A549 (cell line): ENCODE measurements at regions not wholly inside any gene's neighbourhood (a gene's known extent, or its start where the extent isn't known, plus 50 kb on each side); places are given as distances from the start of the nearest gene placed in this dataset.

Source experiments
- ATAC-seq, 2 experiments: fragments of 200-7000 bp in 1 of 2; fragments of >200 bp in 1 of 2; cut with Nextera tagmentation in 1 of 2; cut with Tn5 transposase in 1 of 2; 3 replicates each; pipeline versions ENCODE4 v1.8.0 to v1.9.1; 2018 to 2020; ENCODE audit warnings: mild to moderate bottlenecking in 1 of 2, moderate library complexity in 1 of 2
- CTCF ChIA-PET: fragments of 300-600 bp; sonication (Branson Sonifier 250); formaldehyde crosslinking; extraction: SDS; loops from one replicate; lab custom pipeline; 2021; ENCODE audit warnings: antibody characterized with exemption, inconsistent platforms; lab: Yijun Ruan, JAX
- POLR2A ChIA-PET: fragments of 350-600 bp; formaldehyde crosslinking; extraction: SDS; loops from one replicate; lab custom pipeline; 2021; ENCODE audit warnings: antibody characterized with exemption, inconsistent platforms; lab: Yijun Ruan, JAX
- DNase-seq, 2 experiments: peaks; one replicate each; pipeline versions ENCODE4 v3.0.0 to v3.0.0-alpha.2; 2011 to 2016; ENCODE audit warnings: low read depth in 1 of 2, low spot score in 1 of 2
- FAIRE-seq: peaks from 2 replicates; lab custom pipeline; 2011; peaks lifted over from hg19 to GRCh38; lab: Jason Lieb, UNC
- H3K27ac ChIP-seq, 2 experiments: fragments of >200 bp; sonication (Bioruptor Twin); formaldehyde crosslinking; 3 replicates each; pipeline ENCODE4 v1.5.1; 2016 to 2017
- H3K4me1 ChIP-seq: fragments of >200 bp; sonication (Bioruptor Twin); formaldehyde crosslinking; 3 replicates; pipeline ENCODE4 v1.6.1; 2016
- H3K4me2 ChIP-seq: fragments of >200 bp; sonication (Bioruptor Twin); formaldehyde crosslinking; 3 replicates; pipeline ENCODE4 v1.6.1; 2016
- H3K4me3 ChIP-seq: fragments of >200 bp; sonication (Bioruptor Twin); formaldehyde crosslinking; 3 replicates; pipeline ENCODE4 v1.5.1; 2016
- H3K9me3 ChIP-seq: fragments of >200 bp; sonication (Bioruptor Twin); formaldehyde crosslinking; 3 replicates; pipeline ENCODE4 v1.6.1; 2016
- EHF ChIP-seq: fragments of 250-450 bp; sonication (Bioruptor Pico); IDR thresholded peaks from 2 replicates; pipeline ENCODE4 v1.5.0; 2020; ENCODE audit warnings: mild to moderate bottlenecking
- EHMT2 ChIP-seq: fragments of 200-600 bp; sonication (generic); IDR thresholded peaks from 2 replicates; pipeline ENCODE4 v1.6.1; 2016; ENCODE audit warnings: antibody characterized with exemption, low read depth, mild to moderate bottlenecking, moderate library complexity
- ESRRA ChIP-seq: fragments of 150-350 bp; IDR thresholded peaks from 2 replicates; pipeline ENCODE4 v1.6.1; 2014; ENCODE audit warnings: mild to moderate bottlenecking, low read length, borderline replicate concordance
- FOSB ChIP-seq: fragments of 250-450 bp; sonication (Bioruptor Pico); IDR thresholded peaks from 2 replicates; pipeline ENCODE4 v1.5.0; 2020; ENCODE audit warnings: mild to moderate bottlenecking, moderate library complexity
- HDAC2 ChIP-seq: fragments of 200-600 bp; sonication (generic); IDR thresholded peaks from 2 replicates; pipeline ENCODE4 v1.6.1; 2016
- HMGXB4 ChIP-seq: fragments of 250-450 bp; sonication (Bioruptor Pico); IDR thresholded peaks from 2 replicates; pipeline ENCODE4 v1.5.0; 2021; ENCODE audit warnings: mild to moderate bottlenecking, moderate library complexity, borderline replicate concordance
- HOXA7 ChIP-seq: fragments of 250-450 bp; sonication (Bioruptor Pico); IDR thresholded peaks from 2 replicates; pipeline ENCODE4 v1.5.0; 2020; ENCODE audit warnings: mild to moderate bottlenecking, moderate library complexity
- HOXB13 ChIP-seq: fragments of 250-450 bp; sonication (Bioruptor Pico); IDR thresholded peaks from 2 replicates; pipeline ENCODE4 v1.5.0; 2020; ENCODE audit warnings: low read depth, mild to moderate bottlenecking, moderate library complexity
- JUN ChIP-seq, 2 experiments: fragments of >200 bp; sonication (Bioruptor Twin); formaldehyde crosslinking; IDR thresholded peaks; 2 replicates in 1 of 2; 3 replicates in 1 of 2; pipeline ENCODE4 v1.6.1; 2016 to 2017
- JUNB ChIP-seq: fragments of >200 bp; sonication (Bioruptor Twin); formaldehyde crosslinking; IDR thresholded peaks from 2 replicates; pipeline ENCODE4 v1.6.1; 2016
- KDM5A ChIP-seq: fragments of 200-600 bp; sonication (generic); IDR thresholded peaks from 2 replicates; pipeline ENCODE4 v1.6.1; 2016; ENCODE audit warnings: antibody characterized with exemption, mild to moderate bottlenecking
- MAFK ChIP-seq: fragments of 450-650 bp; IDR thresholded peaks from 2 replicates; pipeline ENCODE4 v1.6.1; 2014; ENCODE audit not compliant: partially characterized antibody
- MYC ChIP-seq: IDR thresholded peaks from 2 replicates; pipeline ENCODE4 v1.6.1; 2012; ENCODE audit warnings: mild to moderate bottlenecking, inconsistent platforms, low read length, improper control_type of control experiment, borderline replicate concordance
- NFE2L2 ChIP-seq: fragments of 150-350 bp; conservative IDR thresholded peaks from 2 replicates; pipeline ENCODE4 v1.6.1; 2014; ENCODE audit warnings: low read length
- POLR2AphosphoS2 ChIP-seq: conservative IDR thresholded peaks from 2 replicates; pipeline ENCODE4 v1.6.1; 2012; ENCODE audit warnings: low read length, improper control_type of control experiment, inconsistent platforms
- RAD21 ChIP-seq, 2 experiments: fragments of >200 bp in 1 of 2; sonication (Bioruptor Twin) in 1 of 2; formaldehyde crosslinking in 1 of 2; IDR thresholded peaks in 1 of 2; conservative IDR thresholded peaks in 1 of 2; 2 replicates in 1 of 2; 3 replicates in 1 of 2; pipeline ENCODE4 v1.6.1; 2012 to 2018; ENCODE audit warnings: inconsistent platforms in 1 of 2
- RARB ChIP-seq: fragments of 250-450 bp; sonication (Bioruptor Pico); IDR thresholded peaks from 2 replicates; pipeline ENCODE4 v1.8.0; 2021; ENCODE audit warnings: mild to moderate bottlenecking, moderate library complexity
- RCOR1 ChIP-seq: fragments of 150-350 bp; IDR thresholded peaks from 2 replicates; pipeline ENCODE4 v1.6.1; 2014; ENCODE audit warnings: antibody characterized with exemption, low read length, low read depth
- RFX5 ChIP-seq: fragments of 450-650 bp; IDR thresholded peaks from 2 replicates; pipeline ENCODE4 v1.7.1; 2014; ENCODE audit warnings: antibody characterized with exemption, mild to moderate bottlenecking, moderate library complexity
- RNF2 ChIP-seq: fragments of 200-600 bp; sonication (generic); IDR thresholded peaks from 2 replicates; pipeline ENCODE4 v1.6.1; 2016; ENCODE audit warnings: low read depth, mild to moderate bottlenecking, antibody characterized with exemption, moderate library complexity, borderline replicate concordance
- TP53 ChIP-seq: fragments of 250-450 bp; sonication (Bioruptor Pico); IDR thresholded peaks from 2 replicates; pipeline ENCODE4 v1.5.0; 2021; ENCODE audit warnings: mild to moderate bottlenecking, moderate library complexity
- ZC3H11A ChIP-seq: fragments of 450-650 bp; IDR thresholded peaks from 2 replicates; pipeline ENCODE4 v1.6.1; 2014; ENCODE audit warnings: antibody characterized with exemption, mild to moderate bottlenecking
- ZNF302 ChIP-seq: fragments of 250-450 bp; sonication (Bioruptor Pico); IDR thresholded peaks from 2 replicates; pipeline ENCODE4 v1.9.0; 2021; ENCODE audit warnings: inconsistent platforms, mild to moderate bottlenecking, moderate library complexity
- WGBS: methylation state at CpG from one replicate; pipeline ENCODE4 v1.1.6; 2017; ENCODE audit errors: missing lambda C conversion rate; 5-methylcytosine and 5-hydroxymethylcytosine counted together
- TF ChIP-seq, protein P1 (sequence below): IDR thresholded peaks from 2 replicates; pipeline ENCODE4 v1.6.1; 2012
- TF ChIP-seq, protein P2 (sequence below): fragments of 250-450 bp; sonication (Bioruptor Pico); IDR thresholded peaks from 2 replicates; pipeline ENCODE4 v1.5.0; 2020; ENCODE audit warnings: low read depth, mild to moderate bottlenecking, moderate library complexity

- no peak overlapping the region for H3K27ac ChIP-seq
- no peak overlapping the region for H3K4me3 ChIP-seq
- no peak overlapping the region for H3K4me2 ChIP-seq
- H3K4me1 ChIP-seq = no peaks in the 10 kb centered on the region
- POLR2A ChIA-PET = no interaction called here
- DNase-seq (no peak), ATAC-seq (no peak), FAIRE-seq (no peak)
- no peak for TF ChIP-seq HOXB13 (CRISPR knock-in tag)
- no peak for TF ChIP-seq ZNF302 (CRISPR knock-in tag)
- TF ChIP-seq, protein P1, sequence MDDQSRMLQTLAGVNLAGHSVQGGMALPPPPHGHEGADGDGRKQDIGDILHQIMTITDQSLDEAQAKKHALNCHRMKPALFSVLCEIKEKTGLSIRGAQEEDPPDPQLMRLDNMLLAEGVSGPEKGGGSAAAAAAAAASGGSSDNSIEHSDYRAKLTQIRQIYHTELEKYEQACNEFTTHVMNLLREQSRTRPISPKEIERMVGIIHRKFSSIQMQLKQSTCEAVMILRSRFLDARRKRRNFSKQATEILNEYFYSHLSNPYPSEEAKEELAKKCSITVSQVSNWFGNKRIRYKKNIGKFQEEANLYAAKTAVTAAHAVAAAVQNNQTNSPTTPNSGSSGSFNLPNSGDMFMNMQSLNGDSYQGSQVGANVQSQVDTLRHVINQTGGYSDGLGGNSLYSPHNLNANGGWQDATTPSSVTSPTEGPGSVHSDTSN = no peak
- no peak for TF ChIP-seq MYC
- TF ChIP-seq JUNB = no peak
- no peak for TF ChIP-seq KDM5A
- TF ChIP-seq, protein P2, sequence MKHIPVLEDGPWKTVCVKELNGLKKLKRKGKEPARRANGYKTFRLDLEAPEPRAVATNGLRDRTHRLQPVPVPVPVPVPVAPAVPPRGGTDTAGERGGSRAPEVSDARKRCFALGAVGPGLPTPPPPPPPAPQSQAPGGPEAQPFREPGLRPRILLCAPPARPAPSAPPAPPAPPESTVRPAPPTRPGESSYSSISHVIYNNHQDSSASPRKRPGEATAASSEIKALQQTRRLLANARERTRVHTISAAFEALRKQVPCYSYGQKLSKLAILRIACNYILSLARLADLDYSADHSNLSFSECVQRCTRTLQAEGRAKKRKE (CRISPR knock-in tag) = no peak
- no peak for TF ChIP-seq RCOR1
- no peak for TF ChIP-seq RARB (CRISPR knock-in tag)
- TF ChIP-seq FOSB (CRISPR knock-in tag) = no peak
- TF ChIP-seq HDAC2 = no peak
- TF ChIP-seq ESRRA = no peak
- TF ChIP-seq NFE2L2 = no peak
- TF ChIP-seq EHMT2 = no peak
- TF ChIP-seq RNF2 = no peak
- TF ChIP-seq ZC3H11A = no peak
- no peak for TF ChIP-seq TP53
- no peak for TF ChIP-seq HOXA7 (CRISPR knock-in tag)
- no peak for TF ChIP-seq MAFK
- no peak for TF ChIP-seq POLR2AphosphoS2
- no peaks in the 10 kb centered on the region for H3K9me3 ChIP-seq
- CTCF ChIA-PET = interaction anchor here (1.0 kb wide), 1 partner anchor 8 kb away, joined by 3 read pairs; no protein-coding TSS in a partner anchor
Measured at GRCh38 chr7:109835577-109835976, 1255.3 kb upstream of the LRRN3 start.

DNA sequence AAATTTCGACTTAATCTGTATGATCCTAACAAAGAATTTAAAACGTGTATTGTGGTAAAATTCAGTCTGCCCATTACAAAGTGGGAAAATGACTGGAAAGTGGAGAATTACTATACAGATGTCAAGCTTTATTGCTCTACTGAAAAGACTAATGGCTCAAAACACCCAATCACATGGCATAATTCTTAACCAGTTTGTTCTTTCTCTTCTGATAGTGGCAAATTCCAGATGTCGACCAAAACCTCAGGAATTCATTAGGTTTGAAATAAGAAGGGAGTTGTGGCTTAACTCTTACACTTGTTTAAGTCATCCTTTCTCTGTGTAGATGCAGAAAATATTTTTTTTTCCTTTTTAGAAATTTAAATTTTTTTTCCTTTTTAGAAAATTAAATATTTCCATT is 1254.9 kb upstream of the LRRN3 start:
- DNase-seq = no peak
- Histone ChIP-seq H3K4me3 (no peak overlapping the region), H3K27ac (no peak overlapping the region), H3K4me1 (no peaks in the 10 kb centered on the region), H3K9me3 (no peaks in the 10 kb centered on the region), H3K4me2 (no peak overlapping the region)
- ChIA-PET CTCF (interaction anchor here (1.0 kb wide), 1 partner anchor 8 kb away, joined by 3 read pairs; no protein-coding TSS in a partner anchor), POLR2A (no interaction called here)
- 7% methylated on average over 3 of the region's 3 CpGs for WGBS
- TF ChIP-seq HMGXB4 (CRISPR knock-in tag) (no peak), EHF (no peak), MAFK (no peak), RAD21 (conservative IDR thresholded peaks at IDR 0.05 in 1 of 2, IDR thresholded peaks at IDR 0.05 in 1 of 2) (no peak), JUN (IDR thresholded peaks at IDR 0.05) (no peak), RFX5 (no peak)
- no peak for FAIRE-seq
- no peak for ATAC-seq
